Omental fat pad (tissue), 3 donors: ENCODE measurements at regions not wholly inside any gene's neighbourhood (a gene's known extent, or its start where the extent isn't known, plus 50 kb on each side); places are given as distances from the start of the nearest gene placed in this dataset.
"Not testable (repeated sequence)": the region's sequence is repeated elsewhere in the genome, so short reads cannot be mapped to it uniquely, and the experiment has no call there.

ENCODE experiments used
- ATAC-seq: fragments of 150-250 bp; one replicate; pipeline ENCODE4 v1.9.1; 2016; ENCODE audit warnings: mild to moderate bottlenecking, moderate library complexity; ENCODE audit not compliant: low FRiP score
- DNase-seq: peaks from one replicate; pipeline ENCODE4 v3.0.0-alpha.2; 2019; ENCODE audit warnings: low spot score
- TF ChIP-seq, protein P1 (sequence below), 3 donors: fragments of 450-650 bp; IDR thresholded peaks; one replicate each; pipeline ENCODE4 v1.5.1; 2016 to 2017; ENCODE audit warnings: antibody characterized with exemption in 3 of 3, mild to moderate bottlenecking in 3 of 3, moderate library complexity in 2 of 3

- ATAC-seq = no peak
- TF ChIP-seq, protein P1, sequence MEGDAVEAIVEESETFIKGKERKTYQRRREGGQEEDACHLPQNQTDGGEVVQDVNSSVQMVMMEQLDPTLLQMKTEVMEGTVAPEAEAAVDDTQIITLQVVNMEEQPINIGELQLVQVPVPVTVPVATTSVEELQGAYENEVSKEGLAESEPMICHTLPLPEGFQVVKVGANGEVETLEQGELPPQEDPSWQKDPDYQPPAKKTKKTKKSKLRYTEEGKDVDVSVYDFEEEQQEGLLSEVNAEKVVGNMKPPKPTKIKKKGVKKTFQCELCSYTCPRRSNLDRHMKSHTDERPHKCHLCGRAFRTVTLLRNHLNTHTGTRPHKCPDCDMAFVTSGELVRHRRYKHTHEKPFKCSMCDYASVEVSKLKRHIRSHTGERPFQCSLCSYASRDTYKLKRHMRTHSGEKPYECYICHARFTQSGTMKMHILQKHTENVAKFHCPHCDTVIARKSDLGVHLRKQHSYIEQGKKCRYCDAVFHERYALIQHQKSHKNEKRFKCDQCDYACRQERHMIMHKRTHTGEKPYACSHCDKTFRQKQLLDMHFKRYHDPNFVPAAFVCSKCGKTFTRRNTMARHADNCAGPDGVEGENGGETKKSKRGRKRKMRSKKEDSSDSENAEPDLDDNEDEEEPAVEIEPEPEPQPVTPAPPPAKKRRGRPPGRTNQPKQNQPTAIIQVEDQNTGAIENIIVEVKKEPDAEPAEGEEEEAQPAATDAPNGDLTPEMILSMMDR (IDR thresholded peaks at IDR 0.05) = no peak
- DNase-seq = no peak
Observed at GRCh38 chr3:145457825-145458552, 703.0 kb downstream of the PLOD2 start.

- not testable (repeated sequence) for DNase-seq, ATAC-seq
Observed at GRCh38 chr3:145459681-145460080, 701.3 kb downstream of the PLOD2 start.

DNA sequence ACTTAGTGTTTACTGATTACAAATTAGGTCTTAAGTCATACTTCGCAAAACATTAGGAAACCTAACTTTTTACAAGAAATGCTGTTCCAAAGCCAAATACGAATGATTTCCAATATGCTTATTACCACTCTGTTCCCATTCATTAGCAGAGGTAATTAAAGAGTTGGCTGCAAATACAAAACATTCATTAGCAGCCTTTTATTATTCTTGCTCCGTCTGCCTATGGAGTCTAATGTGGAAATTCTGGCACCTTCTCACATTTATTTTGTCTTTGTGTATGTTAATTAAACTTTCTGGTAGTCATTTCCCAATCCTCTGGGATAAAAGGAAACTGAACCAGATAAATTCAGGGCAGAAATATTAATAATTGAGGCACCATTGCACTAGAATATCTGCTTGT is 689.0 kb downstream of the PLOD2 start:
- ATAC-seq (no peak), DNase-seq (no peak)
- TF ChIP-seq, protein P1 (IDR thresholded peaks at IDR 0.05) = no peak

DNA sequence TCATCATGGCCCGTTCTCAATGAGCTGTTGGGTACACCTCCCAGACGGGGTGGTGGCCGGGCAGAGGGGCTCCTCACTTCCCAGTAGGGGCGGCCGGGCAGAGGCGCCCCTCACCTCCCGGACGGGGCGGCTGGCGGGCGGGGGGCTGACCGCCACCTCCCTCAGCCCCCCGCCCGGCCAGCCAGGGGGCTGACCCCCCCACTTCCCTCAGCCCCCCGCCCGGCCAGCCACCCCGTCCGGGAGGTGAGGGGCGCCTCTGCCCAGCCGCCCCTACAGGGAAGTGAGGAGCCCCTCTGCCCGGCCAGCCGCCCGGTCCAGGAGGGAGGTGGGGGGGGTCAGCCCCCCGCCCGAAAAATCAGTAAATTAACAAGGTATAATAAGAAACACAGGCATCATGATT is 678.2 kb downstream of the PLOD2 start:
- not testable (repeated sequence) for DNase-seq, ATAC-seq

DNA sequence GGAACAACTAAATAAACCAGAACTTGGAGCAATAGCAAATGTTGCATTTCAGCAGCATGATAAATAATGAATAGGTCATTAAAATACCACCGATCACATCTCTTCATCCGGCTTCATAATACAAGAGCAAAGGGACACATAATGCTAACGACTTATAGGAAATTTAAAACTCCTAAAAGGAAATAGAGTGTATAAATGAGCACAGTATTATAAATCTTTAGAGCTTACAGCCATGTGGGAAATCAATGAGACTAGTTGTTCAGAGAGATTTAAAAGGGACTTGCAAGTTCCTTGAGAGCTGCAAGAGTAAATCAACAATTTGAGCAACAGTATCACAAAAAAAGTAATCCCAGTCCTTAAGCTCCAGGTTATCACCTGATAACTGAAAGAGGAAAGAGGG is 677.0 kb downstream of the PLOD2 start:
- no peak for ATAC-seq
- no peak for DNase-seq
- TF ChIP-seq, protein P1 (IDR thresholded peaks at IDR 0.05) = no peak

GRCh38 chr3:145489011-145489410 is 672.0 kb downstream of the PLOD2 start:
- no peak for ATAC-seq
- DNase-seq = no peak

GRCh38 chr3:145490088-145491048 is 670.6 kb downstream of the PLOD2 start:
- TF ChIP-seq, protein P1 (IDR thresholded peaks at IDR 0.05) = no peak
- DNase-seq (no peak), ATAC-seq (no peak)

More at GRCh38 chr3:145489011-145489410, 672.0 kb downstream of the PLOD2 start:
- TF ChIP-seq, protein P1 (IDR thresholded peaks at IDR 0.05) = no peak

GRCh38 chr3:145492456-145492855 is 668.5 kb downstream of the PLOD2 start:
- DNase-seq = no peak
- ATAC-seq = no peak
- TF ChIP-seq, protein P1 (IDR thresholded peaks at IDR 0.05) = no peak

DNA sequence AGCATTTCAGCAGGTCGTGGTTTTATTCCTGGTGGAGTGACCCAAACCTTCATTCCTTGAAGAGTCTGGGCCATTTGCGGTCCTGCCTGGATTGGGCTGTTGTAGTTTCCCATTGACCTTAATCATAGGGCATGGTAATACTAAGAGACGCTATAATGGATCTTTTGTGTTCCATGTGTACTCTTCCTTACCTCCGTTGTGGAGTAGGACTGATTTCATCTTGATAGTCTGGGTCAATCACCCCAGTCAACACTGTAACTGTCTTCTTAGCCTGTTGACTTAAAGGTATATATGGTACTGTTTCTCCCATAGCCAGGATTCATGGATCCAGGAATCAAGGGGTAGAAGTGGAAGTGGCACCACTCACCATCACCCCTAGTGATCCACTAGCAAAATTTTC is 643.6 kb downstream of the PLOD2 start:
- not testable (repeated sequence) for ATAC-seq, DNase-seq
